Gastroesophageal sphincter (tissue), 3 donors: ENCODE measurements at regions not wholly inside any gene's neighbourhood (a gene's known extent, or its start where the extent isn't known, plus 50 kb on each side); places are given as distances from the start of the nearest gene placed in this dataset.

Experiments
- CTCF ChIP-seq, 4 experiments: fragments of 200-600 bp in 2 of 4; fragments of 450-650 bp in 2 of 4; sonication (generic) in 1 of 4; IDR thresholded peaks; one replicate each; pipeline ENCODE4 v1.5.1; 2017 to 2019; ENCODE audit warnings: antibody characterized with exemption in 4 of 4, mild to moderate bottlenecking in 2 of 4, moderate library complexity in 2 of 4
- EP300 ChIP-seq: sonication (generic); formaldehyde crosslinking; IDR thresholded peaks from one replicate; pipeline ENCODE4 v1.6.1; 2017; ENCODE audit warnings: antibody characterized with exemption, mild to moderate bottlenecking
- POLR2A ChIP-seq, 2 donors: fragments of 450-650 bp; IDR thresholded peaks; one replicate each; pipeline ENCODE4 v1.6.1; 2017; ENCODE audit warnings: antibody characterized with exemption in 2 of 2, mild to moderate bottlenecking in 2 of 2, moderate library complexity in 1 of 2
- POLR2AphosphoS5 ChIP-seq: sonication (generic); formaldehyde crosslinking; IDR thresholded peaks from one replicate; pipeline ENCODE4 v1.6.1; 2017; ENCODE audit warnings: antibody characterized with exemption

- TF ChIP-seq CTCF (IDR thresholded peaks at IDR 0.05) (no peak), POLR2AphosphoS5 (no peak), POLR2A (IDR thresholded peaks at IDR 0.05) (no peak), EP300 (no peak)
Measured at GRCh38 chr6:115362234-115362633, 698.5 kb downstream of the FRK start.
